Panc1 (cell line): ENCODE measurements at regions not wholly inside any gene's neighbourhood (a gene's known extent, or its start where the extent isn't known, plus 50 kb on each side); places are given as distances from the start of the nearest gene placed in this dataset.

Experiments used
- ATAC-seq: fragments of 200-7000 bp; cut with Tn5 transposase; 2 replicates; pipeline ENCODE4 v1.9.1; 2020; ENCODE audit warnings: mild to moderate bottlenecking, moderate library complexity
- BruUV-seq: library from RNA; stranded (reverse); fragments of 400-500 nt; replicated peaks from 2 replicates; lab custom pipeline; 2021; lab: Mats Ljungman, UMichigan
- CTCF ChIA-PET: fragments of 300-600 bp; sonication (Branson Sonifier 250); formaldehyde crosslinking; loops from one replicate; lab custom pipeline; 2022; ENCODE audit warnings: antibody characterized with exemption; lab: Charles Lee
- POLR2A ChIA-PET: fragments of 300-600 bp; sonication (Branson Sonifier 250); formaldehyde crosslinking; loops from one replicate; lab custom pipeline; 2022; ENCODE audit warnings: antibody characterized with exemption; lab: Charles Lee
- DNase-seq: peaks from one replicate; pipeline ENCODE4 v3.0.0-alpha.2; 2010; ENCODE audit warnings: low read depth, low spot score
- H3K27ac ChIP-seq: 2 replicates; pipeline ENCODE4 v1.5.1; 2011; ENCODE audit warnings: mild to moderate bottlenecking, low read length, inconsistent platforms
- H3K27me3 ChIP-seq: fragments of 200-500 bp; sonication (Bioruptor generic); 2 replicates; pipeline ENCODE4 v1.6.0; 2014; ENCODE audit warnings: low read length, inconsistent platforms; ENCODE audit not compliant: control insufficient read depth, insufficient read depth
- H3K36me3 ChIP-seq: fragments of 200-500 bp; sonication (Bioruptor generic); 2 replicates; pipeline ENCODE4 v1.5.1; 2014; ENCODE audit warnings: inconsistent platforms, mild to moderate bottlenecking, low read length, moderate library complexity; ENCODE audit not compliant: control insufficient read depth, insufficient read depth
- H3K4me1 ChIP-seq: 2 replicates; pipeline ENCODE4 v1.5.1; 2011; ENCODE audit warnings: inconsistent platforms, mild to moderate bottlenecking, low read length, moderate library complexity; ENCODE audit not compliant: control insufficient read depth, insufficient read depth
- H3K4me3 ChIP-seq, 2 experiments: 2 replicates each; pipeline ENCODE4 v1.5.1; 2011 to 2012; ENCODE audit warnings: low read depth in 2 of 2, low read length in 2 of 2, mild to moderate bottlenecking in 2 of 2, inconsistent platforms in 1 of 2, moderate library complexity in 1 of 2
- H3K9me3 ChIP-seq: fragments of 200-500 bp; sonication (Bioruptor generic); 2 replicates; pipeline ENCODE4 v1.5.1; 2014; ENCODE audit warnings: low read depth, mild to moderate bottlenecking, inconsistent platforms, low read length, moderate library complexity; ENCODE audit not compliant: control insufficient read depth, insufficient read depth
- CTCF ChIP-seq: fragments of 450-650 bp; IDR thresholded peaks from 2 replicates; pipeline ENCODE4 v1.5.1; 2017; ENCODE audit warnings: mild to moderate bottlenecking
- POLR2AphosphoS5 ChIP-seq: IDR thresholded peaks from 2 replicates; pipeline ENCODE4 v1.6.1; 2012; ENCODE audit warnings: mild to moderate bottlenecking, low read depth, low read length, moderate library complexity
- REST ChIP-seq, 2 experiments: IDR thresholded peaks; 2 replicates each; pipeline ENCODE4 v1.6.1; 2011 to 2012; ENCODE audit warnings: low read depth in 2 of 2, control low read depth in 1 of 2, low read length in 1 of 2, mild to moderate bottlenecking in 1 of 2, moderate library complexity in 1 of 2; ENCODE audit not compliant: insufficient read depth in 1 of 2
- SIN3A ChIP-seq: IDR thresholded peaks from 2 replicates; pipeline ENCODE4 v1.6.1; 2012; ENCODE audit warnings: low read depth, mild to moderate bottlenecking, low read length, moderate library complexity, borderline replicate concordance; ENCODE audit not compliant: insufficient read depth
- TCF7L2 ChIP-seq: IDR thresholded peaks from 2 replicates; pipeline ENCODE4 v1.6.1; 2011; ENCODE audit warnings: mild to moderate bottlenecking, low read depth, low read length, inconsistent platforms
- in situ Hi-C: cut with HindIII; loops from 2 replicates; pipeline ENCODE4 v1.10.0; 2016; ENCODE audit warnings: low sequenced_read_pairs, low pct_unique_long_range_greater_than_20kb
- intact Hi-C: fragments of 100-400 bp; cut with micrococcal nuclease; formaldehyde crosslinking; loops from one replicate; pipeline ENCODE4 v1.10.0; 2022; ENCODE audit not compliant: unreplicated experiment

- Histone ChIP-seq H3K27me3 (no peaks in the 10 kb centered on the region), H3K27ac (no peak overlapping the region), H3K4me1 (no peaks in the 10 kb centered on the region), H3K4me3 (no peak overlapping the region), H3K36me3 (no peaks in the 10 kb centered on the region), H3K9me3 (no peaks in the 10 kb centered on the region)
- DNase-seq (no peak), ATAC-seq (no peak)
- in situ Hi-C loops (no loop called here), intact Hi-C loops (no loop called here)
- CTCF ChIA-PET, result no interaction called here
- POLR2A ChIA-PET, result no interaction called here
- no TSS peak for BruUV-seq
- TF ChIP-seq POLR2AphosphoS5 (no peak), REST (IDR thresholded peaks at IDR 0.05; ENCODE audit: insufficient read depth in 1 of 2, low read depth in 2 of 2, low read length in 1 of 2) (no peak)
These were observed 236.8 kb upstream of the FKBP1C start for GRCh38 chr6:62974452-62974851.

- no peak for TF ChIP-seq POLR2AphosphoS5
- TF ChIP-seq SIN3A, result no peak
- TF ChIP-seq TCF7L2, result no peak
- TF ChIP-seq CTCF, result no peak
- TF ChIP-seq REST (IDR thresholded peaks at IDR 0.05; ENCODE audit: insufficient read depth in 1 of 2, low read depth in 2 of 2, low read length in 1 of 2), result no peak
- BruUV-seq, result no TSS peak
- no peak overlapping the region for H3K27ac ChIP-seq
- in situ Hi-C loops (no loop called here), intact Hi-C loops (no loop called here)
- no peak for ATAC-seq
- H3K4me3 ChIP-seq, result no peak overlapping the region
- no peak for DNase-seq
- H3K9me3 ChIP-seq, result no peaks in the 10 kb centered on the region
- POLR2A ChIA-PET, result no interaction called here
- H3K4me1 ChIP-seq, result no peaks in the 10 kb centered on the region
- no peaks in the 10 kb centered on the region for H3K27me3 ChIP-seq
- no peaks in the 10 kb centered on the region for H3K36me3 ChIP-seq
- CTCF ChIA-PET, result no interaction called here
These were observed 234.7 kb upstream of the FKBP1C start for GRCh38 chr6:62976566-62976965.
